CD4-positive, alpha-beta T cell treated with Interleukin-17A for 4 hours (primary cell): ENCODE measurements at regions not wholly inside any gene's neighbourhood (a gene's known extent, or its start where the extent isn't known, plus 50 kb on each side); places are given as distances from the start of the nearest gene placed in this dataset.
"Not testable (repeated sequence)": the region's sequence is repeated elsewhere in the genome, so short reads cannot be mapped to it uniquely, and the experiment has no call there.

Experiments
- DNase-seq: peaks from one replicate; pipeline ENCODE4 v3.0.0-alpha.2; 2020; ENCODE audit warnings: mixed read lengths

- DNase-seq, result no peak
These were observed 285.1 kb upstream of the STAC start for GRCh38 chr3:36095238-36095637.

- no peak for DNase-seq
These were observed 283.1 kb upstream of the STAC start for GRCh38 chr3:36097209-36097608.

GRCh38 chr3:36114353-36114752, 266.0 kb upstream of the STAC start:
- DNase-seq, result no peak

GRCh38 chr3:36124118-36124796, 256.0 kb upstream of the STAC start:
- DNase-seq, result no peak

- no peak for DNase-seq
These were observed 248.1 kb upstream of the STAC start for GRCh38 chr3:36132214-36132613.

GRCh38 chr3:36135863-36136262, 244.4 kb upstream of the STAC start:
- DNase-seq, result no peak

- no peak for DNase-seq
These were observed 237.6 kb upstream of the STAC start for GRCh38 chr3:36142746-36143145.

- DNase-seq, result no peak
These were observed 233.9 kb upstream of the STAC start for GRCh38 chr3:36146404-36146803.

- no peak for DNase-seq
These were observed 232.3 kb upstream of the STAC start for GRCh38 chr3:36147934-36148558.

GRCh38 chr3:36149447-36149865, 230.8 kb upstream of the STAC start:
- no peak for DNase-seq

- no peak for DNase-seq
These were observed 224.8 kb upstream of the STAC start for GRCh38 chr3:36155515-36155914.

GRCh38 chr3:36164400-36164799, 215.9 kb upstream of the STAC start:
- no peak for DNase-seq

- no peak for DNase-seq
These were observed 214.6 kb upstream of the STAC start for GRCh38 chr3:36165509-36166290.

- DNase-seq, result no peak
These were observed 213.8 kb upstream of the STAC start for GRCh38 chr3:36166477-36166876.

GRCh38 chr3:36172699-36173098, 207.6 kb upstream of the STAC start:
- DNase-seq, result no peak

GRCh38 chr3:36175113-36175812, 205.0 kb upstream of the STAC start:
- DNase-seq, result no peak

GRCh38 chr3:36175916-36176461, 204.3 kb upstream of the STAC start:
- DNase-seq, result no peak

GRCh38 chr3:36178018-36178417, 202.3 kb upstream of the STAC start:
- DNase-seq, result no peak

- no peak for DNase-seq
These were observed 198.3 kb upstream of the STAC start for GRCh38 chr3:36182024-36182423.

GRCh38 chr3:36187197-36187596, 193.1 kb upstream of the STAC start:
- not testable (repeated sequence) for DNase-seq

GRCh38 chr3:36192901-36193300, 187.4 kb upstream of the STAC start:
- no peak for DNase-seq

- no peak for DNase-seq
These were observed 186.9 kb upstream of the STAC start for GRCh38 chr3:36193448-36193847.

- no peak for DNase-seq
These were observed 184.2 kb upstream of the STAC start for GRCh38 chr3:36196058-36196457.
